ENCODE measurements at regions not wholly inside any gene's neighbourhood (a gene's known extent, or its start where the extent isn't known, plus 50 kb on each side); places are given as distances from the start of the nearest gene placed in this dataset.

GRCh38 chr2:128638341-128639119 is 319.9 kb upstream of the HS6ST1 start:
- peak; percentile 78 to 92 (median 89) for DNase-seq

GRCh38 chr2:128639120-128639477 is 320.4 kb upstream of the HS6ST1 start:
- DNase-seq: no peak

- no peak for DNase-seq
Observed at GRCh38 chr2:128639693-128640092, 321.0 kb upstream of the HS6ST1 start.

DNA sequence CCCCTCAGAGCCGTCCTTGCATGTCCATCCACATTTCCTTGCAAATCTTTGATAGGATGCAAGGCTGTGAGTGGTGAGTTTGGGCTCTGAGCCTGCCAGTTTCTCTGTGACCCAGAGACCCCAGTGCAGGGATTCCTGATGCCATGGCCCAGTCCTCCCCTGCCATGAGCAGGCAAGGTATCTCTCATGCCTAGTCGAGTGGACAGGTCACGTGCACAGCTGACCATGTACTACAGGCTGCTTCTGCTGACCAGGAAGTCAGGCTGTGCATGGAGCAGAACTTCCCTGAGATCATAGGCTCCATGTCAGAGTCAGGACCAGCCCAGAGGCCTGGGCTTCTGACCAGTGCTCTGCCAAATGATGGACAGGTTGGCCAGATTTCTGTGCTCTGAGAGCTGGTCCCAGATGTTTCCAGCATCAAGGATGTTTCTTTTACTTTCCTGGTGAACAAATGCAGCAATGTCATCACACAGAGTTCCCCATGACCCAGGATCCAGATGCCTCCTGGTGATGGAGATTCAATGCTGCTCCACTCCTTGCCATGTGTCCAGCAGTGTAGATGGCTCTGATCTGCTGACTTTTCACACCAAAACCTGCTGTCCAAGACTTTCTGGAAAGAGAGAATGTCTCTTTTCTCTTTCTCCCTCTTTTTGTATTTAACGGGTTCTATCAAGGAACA is 321.6 kb upstream of the HS6ST1 start:
- no peak for DNase-seq

DNA sequence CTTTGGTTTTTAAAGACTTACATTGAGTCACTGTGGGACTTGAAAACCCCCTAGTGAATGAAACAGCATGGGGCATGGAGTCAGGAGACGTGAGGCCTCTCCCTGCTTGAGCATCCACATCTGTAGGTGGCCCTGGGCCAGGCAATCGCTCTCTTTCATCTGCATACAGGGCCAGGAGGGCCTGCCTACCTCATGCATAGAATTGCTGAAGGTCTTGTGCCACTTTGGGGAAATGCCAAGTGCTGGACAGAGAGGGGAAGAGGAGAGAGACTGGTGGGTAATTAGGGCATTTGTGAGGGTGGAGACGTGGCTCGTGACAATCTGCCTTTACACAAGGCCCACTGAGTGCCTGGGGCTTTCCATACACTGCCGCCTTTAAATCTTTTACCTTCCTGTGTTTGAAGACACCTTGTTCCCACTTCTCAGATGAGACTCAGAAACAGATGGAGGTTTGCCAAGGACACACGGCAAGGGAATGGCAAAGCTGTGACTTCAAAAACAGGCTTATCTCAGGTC is 322.2 kb upstream of the HS6ST1 start:
- DNase-seq: peak in 1 of 4 experiments; percentile 22

- no peak for DNase-seq
Observed at GRCh38 chr2:128641421-128642080, 322.9 kb upstream of the HS6ST1 start.

GRCh38 chr2:128642316-128642715 is 323.6 kb upstream of the HS6ST1 start:
- no peak for DNase-seq

DNA sequence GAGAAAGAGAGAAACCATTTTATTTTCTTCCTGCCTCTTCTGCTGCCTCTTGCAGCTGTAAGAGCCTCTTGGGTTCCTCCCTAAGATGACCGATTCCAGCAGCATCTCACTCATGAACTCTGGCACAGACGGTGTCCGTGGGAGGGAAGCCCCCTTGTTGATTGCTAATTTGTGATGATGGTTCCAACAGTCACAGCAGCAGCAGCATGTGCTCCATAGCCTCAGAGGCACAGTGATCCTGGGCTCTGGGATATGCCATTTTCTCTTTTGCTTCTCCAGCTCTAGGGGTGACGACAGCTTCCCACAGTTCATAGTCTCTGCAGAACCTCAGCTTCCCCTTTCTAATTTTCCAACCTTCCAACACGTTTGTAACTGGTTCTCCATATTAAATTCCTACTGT is 324.2 kb upstream of the HS6ST1 start:
- DNase-seq: peak; percentile 62 to 79 (median 72)

GRCh38 chr2:128643221-128644065 is 324.8 kb upstream of the HS6ST1 start:
- no peak for DNase-seq

GRCh38 chr2:128644156-128644555 is 325.5 kb upstream of the HS6ST1 start:
- DNase-seq: no peak

DNA sequence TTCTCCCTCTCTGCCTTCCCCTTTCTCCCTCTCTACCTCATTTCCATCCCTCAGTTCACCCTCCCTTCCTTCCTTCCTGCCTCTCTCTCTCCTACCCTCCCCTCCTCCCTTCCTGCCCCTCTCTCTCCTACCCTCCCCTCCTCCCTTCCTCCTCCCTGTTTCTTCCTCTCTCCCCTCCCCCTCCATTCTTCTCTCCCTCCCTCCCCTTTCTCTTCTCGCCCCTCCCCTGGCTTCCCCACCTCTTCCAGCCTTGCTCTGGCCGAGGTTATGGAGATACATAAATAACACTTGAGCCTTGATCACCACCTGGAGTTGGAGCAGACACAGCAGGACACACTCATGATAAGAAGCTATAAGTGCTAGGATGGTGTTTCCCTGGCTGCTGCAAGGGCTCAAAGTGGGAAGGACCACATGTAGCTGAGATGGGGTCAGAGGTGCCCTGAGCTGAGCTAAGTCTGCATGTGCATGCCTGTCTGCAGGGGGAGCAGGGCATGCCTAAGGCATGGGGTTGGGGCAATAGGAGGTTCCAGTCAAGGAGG is 326.1 kb upstream of the HS6ST1 start:
- DNase-seq: no peak

- no peak for DNase-seq
Observed at GRCh38 chr2:128645631-128646030, 327.0 kb upstream of the HS6ST1 start.

- no peak for DNase-seq
Observed at GRCh38 chr2:128646091-128646490, 327.4 kb upstream of the HS6ST1 start.

- DNase-seq: no peak
Observed at GRCh38 chr2:128646691-128647090, 328.0 kb upstream of the HS6ST1 start.

DNA sequence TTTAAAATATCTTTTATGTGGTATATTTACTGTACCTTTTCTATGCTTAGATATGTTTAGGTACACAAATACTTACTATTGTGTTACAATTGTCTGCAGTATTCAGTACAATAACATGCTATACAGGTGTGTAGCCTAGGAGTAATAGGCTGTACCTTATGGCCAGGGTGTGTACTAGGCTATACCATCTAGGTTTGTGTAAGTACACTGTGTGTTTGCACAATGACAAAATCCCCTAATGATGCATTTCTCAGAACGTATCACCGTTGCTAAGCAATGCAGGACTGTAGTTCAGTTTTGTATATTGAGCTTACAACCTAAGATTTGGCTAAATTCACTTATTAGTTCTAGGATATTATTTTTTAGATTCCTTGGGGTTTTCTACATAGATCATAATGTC is 332.3 kb upstream of the HS6ST1 start:
- no peak for DNase-seq

- DNase-seq: peak; percentile 82 to 92 (median 89)
Observed at GRCh38 chr2:128654408-128654807, 335.7 kb upstream of the HS6ST1 start.

DNA sequence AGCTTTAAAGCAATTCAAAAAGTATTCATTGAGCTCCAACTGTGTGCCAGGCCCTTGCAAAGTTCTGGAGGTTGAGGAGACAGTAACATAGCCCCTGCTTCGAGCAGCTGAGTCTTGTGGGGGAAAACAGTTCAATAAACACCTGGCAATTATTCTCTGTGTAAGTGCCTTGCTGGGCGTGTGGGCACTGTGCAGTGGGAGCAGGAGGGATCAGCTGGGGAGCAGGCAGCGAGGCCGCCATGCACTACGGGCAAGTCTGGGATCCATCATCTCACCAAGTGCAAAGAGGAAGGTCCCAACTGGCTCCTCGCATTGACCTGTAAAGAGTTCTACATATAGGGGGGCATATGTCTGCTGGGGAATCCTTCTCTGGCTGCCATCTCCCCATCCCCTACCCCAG is 342.2 kb upstream of the HS6ST1 start:
- no peak for DNase-seq

DNA sequence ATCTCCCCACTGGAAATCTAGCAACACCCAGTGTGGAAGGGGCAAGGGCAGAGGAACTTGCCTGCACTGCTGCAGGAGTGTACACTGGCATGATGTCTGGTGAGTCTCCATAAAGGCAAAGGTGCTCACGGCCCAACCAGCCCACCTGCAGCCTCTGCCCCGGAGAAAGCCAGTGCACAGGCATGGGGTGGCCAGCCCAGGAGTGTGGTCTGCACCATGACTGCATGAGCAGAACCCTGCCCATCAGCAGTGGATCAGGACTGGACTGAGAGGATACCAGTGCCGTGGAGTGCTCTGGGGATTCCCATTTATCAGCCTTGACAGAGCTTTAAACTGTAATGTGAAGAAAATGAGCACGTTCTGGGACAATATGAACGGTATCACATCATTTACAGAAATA is 342.6 kb upstream of the HS6ST1 start:
- no peak for DNase-seq

DNA sequence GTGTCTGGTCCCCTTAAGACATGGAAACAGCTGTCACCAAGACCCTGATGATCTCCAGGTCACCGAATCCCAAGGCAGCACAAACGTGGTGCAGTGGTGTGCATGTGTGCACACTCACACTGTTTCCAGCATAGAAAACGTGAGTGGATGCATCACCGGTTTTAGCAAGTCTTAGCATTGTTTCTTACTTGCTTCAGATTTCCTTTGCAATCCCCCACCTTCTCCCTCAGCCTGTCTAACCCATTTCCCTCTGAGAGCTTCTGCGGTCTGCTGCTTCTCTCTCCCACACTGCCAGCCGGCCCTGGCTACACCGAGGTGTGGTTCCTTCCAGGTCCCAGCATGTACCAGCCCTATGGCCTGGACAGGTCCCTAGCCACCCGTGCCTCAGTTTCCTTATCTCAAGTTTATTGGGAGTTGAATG is 343.4 kb upstream of the HS6ST1 start:
- peak in 1 of 4 experiments; percentile 37 for DNase-seq

- no peak for DNase-seq
Observed at GRCh38 chr2:128663371-128664050, 344.8 kb upstream of the HS6ST1 start.

DNA sequence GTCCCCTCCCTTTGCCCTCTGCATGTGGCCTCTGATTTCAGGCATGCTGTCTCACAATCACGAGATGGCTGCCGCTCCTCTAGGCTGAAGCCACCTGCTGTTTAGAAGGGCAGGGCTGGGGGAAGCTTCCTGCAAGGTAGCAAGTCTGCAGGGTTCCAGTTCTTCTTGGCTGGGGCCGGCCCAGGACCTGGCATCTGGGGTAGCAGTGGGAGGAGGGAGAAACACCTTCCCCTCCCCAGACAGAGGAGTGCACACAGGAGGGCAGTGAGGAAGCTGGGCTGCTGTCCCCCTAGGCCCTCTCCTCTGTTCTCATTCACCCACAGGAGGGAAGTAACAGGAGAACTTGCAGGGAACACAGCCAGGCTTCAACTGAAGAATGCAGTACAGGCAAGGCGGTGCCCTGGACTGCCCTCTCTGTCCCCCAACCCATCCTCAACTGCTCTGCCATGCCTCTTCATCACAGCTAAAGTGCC is 345.9 kb upstream of the HS6ST1 start:
- DNase-seq: peak in 3 of 4 experiments; percentile 25 to 49 (median 48)
